ENCODE measurements at regions not wholly inside any gene's neighbourhood (a gene's known extent, or its start where the extent isn't known, plus 50 kb on each side); places are given as distances from the start of the nearest gene placed in this dataset.

- Histone ChIP-seq H3K4me1 (ENCODE audit: control insufficient read depth in 1 of 2, insufficient read depth in 2 of 2, low read length in 2 of 2) (no peaks in the 10 kb centered on the region), H3K4me3 (ENCODE audit: low read length in 2 of 2) (no peak overlapping the region), H3K36me3 (ENCODE audit: control insufficient read depth in 1 of 2, insufficient read depth in 2 of 2, low read length in 1 of 2) (no peaks in the 10 kb centered on the region), H3K27me3 (ENCODE audit: control insufficient read depth in 1 of 2, insufficient read depth in 2 of 2, low read length in 1 of 2) (no peaks in the 10 kb centered on the region), H3K9me3 (ENCODE audit: control insufficient read depth, low read length) (no peaks in the 10 kb centered on the region), H3K27ac (ENCODE audit: low read depth in 1 of 2, low read length in 2 of 2) (no peak overlapping the region)
- intact Hi-C loops (cut with DNase I): loop anchor here (1.0 to 2.0 kb wide), 2 partner anchors 417 kb away; no protein-coding TSS in a partner anchor
- DNase-seq: no peak
- WGBS, 2 donors: 51 to 52% methylated on average over 13 of the region's 13 CpGs
- peak; percentile 85 for ATAC-seq (ENCODE audit: low FRiP score)
These were observed 49.6 kb upstream of the ITSN2 start for GRCh38 chr2:24409700-24410556.

All from aorta (tissue), 5 donors.